COLO668 (cell line): ENCODE measurements at regions not wholly inside any gene's neighbourhood (a gene's known extent, or its start where the extent isn't known, plus 50 kb on each side); places are given as distances from the start of the nearest gene placed in this dataset.
"Not testable (repeated sequence)": the region's sequence is repeated elsewhere in the genome, so short reads cannot be mapped to it uniquely, and the experiment has no call there.

Source experiments
- DNase-seq: peaks from one replicate; lab custom pipeline; 2025; ENCODE audit not compliant: unreplicated experiment; lab: John Stamatoyannopoulos, UW

GRCh38 chr13:56019606-56020005, 1121.1 kb upstream of the PRR20A start:
- DNase-seq: no peak

GRCh38 chr13:56020425-56020824, 1120.3 kb upstream of the PRR20A start:
- no peak for DNase-seq

- DNase-seq: no peak
Observed at GRCh38 chr13:56039992-56040391, 1100.7 kb upstream of the PRR20A start.

- DNase-seq: no peak
Observed at GRCh38 chr13:56066321-56066720, 1074.4 kb upstream of the PRR20A start.

GRCh38 chr13:56102641-56103040, 1038.1 kb upstream of the PRR20A start:
- no peak for DNase-seq

- DNase-seq: no peak
Observed at GRCh38 chr13:56110751-56111150, 1030.0 kb upstream of the PRR20A start.

GRCh38 chr13:56134524-56134923, 1006.2 kb upstream of the PRR20A start:
- no peak for DNase-seq

GRCh38 chr13:56166864-56167263, 973.9 kb upstream of the PRR20A start:
- DNase-seq: no peak

GRCh38 chr13:56168581-56168980, 972.1 kb upstream of the PRR20A start:
- no peak for DNase-seq

- no peak for DNase-seq
Observed at GRCh38 chr13:56173346-56173745, 967.4 kb upstream of the PRR20A start.

- DNase-seq: no peak
Observed at GRCh38 chr13:56182598-56182997, 958.1 kb upstream of the PRR20A start.

- no peak for DNase-seq
Observed at GRCh38 chr13:56187331-56187730, 953.4 kb upstream of the PRR20A start.

- not testable (repeated sequence) for DNase-seq
Observed at GRCh38 chr13:56188582-56188981, 952.1 kb upstream of the PRR20A start.

- DNase-seq: no peak
Observed at GRCh38 chr13:56189439-56189838, 951.3 kb upstream of the PRR20A start.

- DNase-seq: no peak
Observed at GRCh38 chr13:56189978-56190377, 950.7 kb upstream of the PRR20A start.

GRCh38 chr13:56198350-56198749, 942.4 kb upstream of the PRR20A start:
- DNase-seq: no peak

- no peak for DNase-seq
Observed at GRCh38 chr13:56201834-56202233, 938.9 kb upstream of the PRR20A start.

GRCh38 chr13:56216221-56216620, 924.5 kb upstream of the PRR20A start:
- DNase-seq: no peak

GRCh38 chr13:56247692-56248091, 893.0 kb upstream of the PRR20A start:
- DNase-seq: no peak

- no peak for DNase-seq
Observed at GRCh38 chr13:56271686-56272085, 869.0 kb upstream of the PRR20A start.

GRCh38 chr13:56283262-56283828, 857.4 kb upstream of the PRR20A start:
- DNase-seq: no peak

- DNase-seq: no peak
Observed at GRCh38 chr13:56299650-56300049, 841.1 kb upstream of the PRR20A start.

- DNase-seq: no peak
Observed at GRCh38 chr13:56314765-56315164, 826.0 kb upstream of the PRR20A start.

GRCh38 chr13:56317841-56318240, 822.9 kb upstream of the PRR20A start:
- DNase-seq: no peak
